Fibroblast of villous mesenchyme (primary cell): ENCODE measurements at regions not wholly inside any gene's neighbourhood (a gene's known extent, or its start where the extent isn't known, plus 50 kb on each side); places are given as distances from the start of the nearest gene placed in this dataset.

Source experiments
- DNase-seq: peaks from one replicate; pipeline ENCODE4 v3.0.0-alpha.2; 2010; ENCODE audit warnings: low read depth
- H3K4me3 ChIP-seq: 2 replicates; pipeline ENCODE4 v1.5.1; 2011; ENCODE audit warnings: low read depth, mild to moderate bottlenecking, low read length
- TF ChIP-seq, protein P1 (sequence below): IDR thresholded peaks from 2 replicates; pipeline ENCODE4 v1.5.1; 2012; ENCODE audit warnings: low read depth, mild to moderate bottlenecking, low read length; ENCODE audit not compliant: insufficient read depth

GRCh38 chr14:27148143-27148542 lies 550.3 kb upstream of the NOVA1 start:
- TF ChIP-seq, protein P1, sequence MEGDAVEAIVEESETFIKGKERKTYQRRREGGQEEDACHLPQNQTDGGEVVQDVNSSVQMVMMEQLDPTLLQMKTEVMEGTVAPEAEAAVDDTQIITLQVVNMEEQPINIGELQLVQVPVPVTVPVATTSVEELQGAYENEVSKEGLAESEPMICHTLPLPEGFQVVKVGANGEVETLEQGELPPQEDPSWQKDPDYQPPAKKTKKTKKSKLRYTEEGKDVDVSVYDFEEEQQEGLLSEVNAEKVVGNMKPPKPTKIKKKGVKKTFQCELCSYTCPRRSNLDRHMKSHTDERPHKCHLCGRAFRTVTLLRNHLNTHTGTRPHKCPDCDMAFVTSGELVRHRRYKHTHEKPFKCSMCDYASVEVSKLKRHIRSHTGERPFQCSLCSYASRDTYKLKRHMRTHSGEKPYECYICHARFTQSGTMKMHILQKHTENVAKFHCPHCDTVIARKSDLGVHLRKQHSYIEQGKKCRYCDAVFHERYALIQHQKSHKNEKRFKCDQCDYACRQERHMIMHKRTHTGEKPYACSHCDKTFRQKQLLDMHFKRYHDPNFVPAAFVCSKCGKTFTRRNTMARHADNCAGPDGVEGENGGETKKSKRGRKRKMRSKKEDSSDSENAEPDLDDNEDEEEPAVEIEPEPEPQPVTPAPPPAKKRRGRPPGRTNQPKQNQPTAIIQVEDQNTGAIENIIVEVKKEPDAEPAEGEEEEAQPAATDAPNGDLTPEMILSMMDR: no peak
- no peak overlapping the region for H3K4me3 ChIP-seq
- DNase-seq: no peak

GRCh38 chr14:27164139-27164538 lies 566.3 kb upstream of the NOVA1 start:
- DNase-seq: no peak
- H3K4me3 ChIP-seq: no peak overlapping the region
- TF ChIP-seq, protein P1: no peak

DNA sequence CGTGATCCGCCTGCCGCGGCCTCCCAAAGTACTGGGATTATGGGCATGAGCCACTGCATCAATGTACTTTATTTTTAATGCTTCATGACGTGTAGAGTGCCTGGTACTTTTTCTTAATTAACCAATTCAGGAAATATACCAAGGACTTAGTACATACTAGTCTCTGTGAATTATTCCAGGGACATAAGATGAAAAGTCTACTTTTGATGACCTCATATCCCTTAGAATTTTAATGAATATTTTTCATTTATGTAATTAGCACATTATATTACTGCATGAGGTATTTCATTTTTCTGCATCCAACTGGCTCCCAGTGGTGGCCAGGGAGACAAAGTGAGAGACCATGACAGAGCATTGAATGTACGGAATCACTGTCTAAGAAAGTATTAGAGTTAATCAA lies 577.7 kb upstream of the NOVA1 start:
- TF ChIP-seq, protein P1: no peak
- no peak overlapping the region for H3K4me3 ChIP-seq
- DNase-seq: no peak

GRCh38 chr14:27181333-27181732 lies 583.5 kb upstream of the NOVA1 start:
- TF ChIP-seq, protein P1: no peak
- H3K4me3 ChIP-seq: no peak overlapping the region
- no peak for DNase-seq

GRCh38 chr14:27184427-27184826 lies 586.6 kb upstream of the NOVA1 start:
- peak; percentile 7 for DNase-seq
- no peak overlapping the region for H3K4me3 ChIP-seq
- TF ChIP-seq, protein P1: no peak

GRCh38 chr14:27186048-27186447 lies 588.2 kb upstream of the NOVA1 start:
- DNase-seq: no peak
- no peak overlapping the region for H3K4me3 ChIP-seq
- TF ChIP-seq, protein P1: no peak

- no peak for DNase-seq
- TF ChIP-seq, protein P1: no peak
- H3K4me3 ChIP-seq: no peak overlapping the region
These were observed 589.3 kb upstream of the NOVA1 start for GRCh38 chr14:27187136-27187535.
